ENCODE measurements at regions not wholly inside any gene's neighbourhood (a gene's known extent, or its start where the extent isn't known, plus 50 kb on each side); places are given as distances from the start of the nearest gene placed in this dataset.

DNA sequence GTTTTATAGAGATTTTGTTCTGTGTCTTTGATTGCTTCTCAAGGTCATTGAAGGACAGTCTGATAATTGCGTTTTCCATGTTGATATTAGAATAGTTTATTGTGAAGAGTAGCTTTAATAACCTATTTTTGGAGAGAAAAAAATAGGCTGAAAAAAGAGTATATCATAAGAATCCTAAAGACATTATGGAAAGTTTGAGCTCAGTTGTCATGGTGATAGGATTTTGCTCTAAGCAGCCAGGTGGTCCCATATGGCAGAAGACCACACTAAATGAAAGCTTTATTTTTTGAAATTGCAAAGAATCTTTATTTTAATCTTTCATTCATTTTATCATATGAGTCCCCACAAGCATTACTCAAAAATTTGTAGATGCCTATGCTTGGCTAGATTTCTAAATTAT lies 358.9 kb upstream of the NAV3 start:
- no peaks in the 10 kb centered on the region for H3K4me1 ChIP-seq (ENCODE audit: control insufficient read depth in 1 of 2, extremely low read depth in 1 of 2, insufficient read depth in 2 of 2, low read length in 2 of 2)
- CTCF ChIA-PET, result no interaction called here
- WGBS (ENCODE audit: insufficient coverage), result no CpG with 5 or more reads among the region's 1 CpG
- ATAC-seq (replicated peaks in 1 of 4), result no peak
- POLR2A ChIA-PET, result no interaction called here
- H3K4me3 ChIP-seq (ENCODE audit: control insufficient read depth in 1 of 2, extremely low read depth in 1 of 2, low read length in 1 of 2), result no peak overlapping the region
- H3K27ac Mint-ChIP-seq, result no peak overlapping the region
- H3K9me3 ChIP-seq, result no peaks in the 10 kb centered on the region
- no peaks in the 10 kb centered on the region for H3K27me3 ChIP-seq (replicated peaks in 1 of 2; ENCODE audit: control insufficient read depth in 2 of 2, extremely low read depth in 1 of 2, insufficient read depth in 2 of 2, low read length in 1 of 2)
- DNase-seq, result no peak
- no peaks in the 10 kb centered on the region for H3K36me3 ChIP-seq (ENCODE audit: control insufficient read depth in 2 of 2, extremely low read depth in 1 of 2, insufficient read depth in 1 of 2, low read length in 1 of 2)
- H3K4me1 Mint-ChIP-seq, result no peaks in the 10 kb centered on the region
- H3K9me3 Mint-ChIP-seq, result peaks cover 0 to 15% (median 2%) of the 10 kb centered on the region in 3 donors
- H3K27me3 Mint-ChIP-seq, result no peaks in the 10 kb centered on the region
- no peak overlapping the region for H3K4me3 Mint-ChIP-seq
- no peak overlapping the region for H3K27ac ChIP-seq (ENCODE audit: low read length)
- H3K36me3 Mint-ChIP-seq, result no peaks in the 10 kb centered on the region

GRCh38 chr12:77469578-77470333 lies 360.9 kb upstream of the NAV3 start:
- H3K27ac Mint-ChIP-seq, result no peak overlapping the region
- H3K9me3 Mint-ChIP-seq, result peaks cover 5 to 15% (median 7%) of the 10 kb centered on the region in 3 donors
- H3K27me3 ChIP-seq (replicated peaks in 1 of 2; ENCODE audit: control insufficient read depth in 2 of 2, extremely low read depth in 1 of 2, insufficient read depth in 2 of 2, low read length in 1 of 2), result no peaks in the 10 kb centered on the region
- no peak overlapping the region for H3K4me3 Mint-ChIP-seq
- CTCF ChIA-PET, result no interaction called here
- no peaks in the 10 kb centered on the region for H3K36me3 ChIP-seq (ENCODE audit: control insufficient read depth in 2 of 2, extremely low read depth in 1 of 2, insufficient read depth in 1 of 2, low read length in 1 of 2)
- no peak overlapping the region for H3K4me3 ChIP-seq (ENCODE audit: control insufficient read depth in 1 of 2, extremely low read depth in 1 of 2, low read length in 1 of 2)
- no peaks in the 10 kb centered on the region for H3K4me1 Mint-ChIP-seq
- WGBS (ENCODE audit: insufficient coverage), result 80% methylated on average over 1 of the region's 3 CpGs
- H3K9me3 ChIP-seq, result no peaks in the 10 kb centered on the region
- POLR2A ChIA-PET, result no interaction called here
- no peak for DNase-seq
- no peaks in the 10 kb centered on the region for H3K27me3 Mint-ChIP-seq
- no peaks in the 10 kb centered on the region for H3K4me1 ChIP-seq (ENCODE audit: control insufficient read depth in 1 of 2, extremely low read depth in 1 of 2, insufficient read depth in 2 of 2, low read length in 2 of 2)
- H3K27ac ChIP-seq (ENCODE audit: low read length), result no peak overlapping the region
- ATAC-seq (replicated peaks in 1 of 4), result no peak
- H3K36me3 Mint-ChIP-seq, result no peaks in the 10 kb centered on the region

DNA sequence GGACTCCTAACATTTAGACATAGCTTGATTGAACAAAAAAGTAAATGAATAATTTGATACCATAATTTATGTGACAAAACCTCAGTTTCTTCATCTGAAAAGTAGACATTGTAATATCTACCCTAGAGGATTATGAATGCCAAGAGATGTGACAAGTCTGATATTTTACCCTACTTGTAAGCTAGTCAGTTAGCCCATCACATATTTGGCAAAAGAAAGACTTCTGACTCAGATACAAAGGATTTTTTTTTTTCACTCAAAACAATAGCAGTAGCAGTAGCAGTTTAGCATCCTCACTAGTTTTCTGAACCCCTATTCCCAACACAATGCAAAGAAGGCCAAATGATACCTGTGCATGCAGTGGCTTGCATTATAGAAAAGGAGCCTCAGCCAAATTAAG lies 377.3 kb upstream of the E2F7 start:
- POLR2A ChIA-PET, result no interaction called here
- peaks cover 0 to 4% (median 0%) of the 10 kb centered on the region in 3 donors for H3K9me3 Mint-ChIP-seq
- Histone ChIP-seq H3K4me3 (ENCODE audit: control insufficient read depth in 1 of 2, extremely low read depth in 1 of 2, low read length in 1 of 2) (no peak overlapping the region), H3K4me1 (ENCODE audit: control insufficient read depth in 1 of 2, extremely low read depth in 1 of 2, insufficient read depth in 2 of 2, low read length in 2 of 2) (no peaks in the 10 kb centered on the region), H3K27ac (ENCODE audit: low read length) (no peak overlapping the region), H3K9me3 (no peaks in the 10 kb centered on the region), H3K27me3 (replicated peaks in 1 of 2; ENCODE audit: control insufficient read depth in 2 of 2, extremely low read depth in 1 of 2, insufficient read depth in 2 of 2, low read length in 1 of 2) (no peaks in the 10 kb centered on the region), H3K36me3 (ENCODE audit: control insufficient read depth in 2 of 2, extremely low read depth in 1 of 2, insufficient read depth in 1 of 2, low read length in 1 of 2) (no peaks in the 10 kb centered on the region)
- H3K4me1 Mint-ChIP-seq, result no peaks in the 10 kb centered on the region
- no peaks in the 10 kb centered on the region for H3K36me3 Mint-ChIP-seq
- DNase-seq, result no peak
- no peaks in the 10 kb centered on the region for H3K27me3 Mint-ChIP-seq
- no peak overlapping the region for H3K4me3 Mint-ChIP-seq
- ATAC-seq (replicated peaks in 1 of 4), result no peak
- CTCF ChIA-PET, result no interaction called here
- H3K27ac Mint-ChIP-seq, result no peak overlapping the region

DNA sequence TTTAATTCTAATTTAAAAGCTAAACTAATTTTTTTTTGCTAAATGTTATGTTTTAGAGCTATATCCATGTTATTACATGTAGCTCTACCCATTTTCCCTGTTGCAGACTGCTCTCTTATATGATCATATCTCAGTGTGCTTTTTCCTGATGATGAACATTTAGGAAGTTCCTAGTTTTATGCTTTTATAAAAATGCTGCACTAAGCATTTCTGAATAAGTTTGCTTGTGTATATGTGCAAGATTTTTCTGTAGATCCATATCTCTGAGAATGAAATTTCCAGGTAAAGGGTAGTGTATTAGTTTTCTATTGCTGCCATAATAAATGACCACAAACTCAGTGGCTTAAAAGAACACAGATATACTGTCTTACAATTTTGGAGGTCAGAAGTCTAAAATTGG lies 374.4 kb upstream of the E2F7 start:
- Mint-ChIP-seq H3K4me1 (no peaks in the 10 kb centered on the region), H3K27me3 (no peaks in the 10 kb centered on the region), H3K36me3 (no peaks in the 10 kb centered on the region), H3K27ac (no peak overlapping the region), H3K4me3 (no peak overlapping the region), H3K9me3 (no peaks in the 10 kb centered on the region)
- ChIA-PET CTCF (no interaction called here), POLR2A (no interaction called here)
- Histone ChIP-seq H3K27ac (ENCODE audit: low read length) (no peak overlapping the region), H3K27me3 (replicated peaks in 1 of 2; ENCODE audit: control insufficient read depth in 2 of 2, extremely low read depth in 1 of 2, insufficient read depth in 2 of 2, low read length in 1 of 2) (no peaks in the 10 kb centered on the region), H3K9me3 (no peaks in the 10 kb centered on the region), H3K4me3 (ENCODE audit: control insufficient read depth in 1 of 2, extremely low read depth in 1 of 2, low read length in 1 of 2) (no peak overlapping the region), H3K36me3 (ENCODE audit: control insufficient read depth in 2 of 2, extremely low read depth in 1 of 2, insufficient read depth in 1 of 2, low read length in 1 of 2) (no peaks in the 10 kb centered on the region), H3K4me1 (ENCODE audit: control insufficient read depth in 1 of 2, extremely low read depth in 1 of 2, insufficient read depth in 2 of 2, low read length in 2 of 2) (no peaks in the 10 kb centered on the region)
- DNase-seq (no peak), ATAC-seq (replicated peaks in 1 of 4) (no peak)

DNA sequence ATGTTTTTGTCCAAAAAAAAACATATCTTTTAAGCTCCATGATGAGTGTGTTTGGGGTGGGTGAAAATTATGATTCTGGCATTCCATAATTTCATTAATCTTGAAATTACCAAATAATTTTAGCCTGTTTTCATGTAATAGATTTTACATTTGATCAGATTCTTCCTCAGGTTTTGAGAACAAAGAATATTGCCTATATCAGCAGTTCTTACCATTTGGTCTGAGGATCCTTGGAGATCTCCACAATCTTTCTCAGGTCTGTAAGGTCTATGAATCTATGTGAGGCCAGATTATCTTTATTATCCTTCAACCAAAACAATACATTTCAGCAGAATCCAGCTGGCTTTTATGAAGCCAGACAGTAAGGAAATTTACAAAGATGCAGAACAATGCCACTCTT lies 373.3 kb upstream of the E2F7 start:
- Histone ChIP-seq H3K27ac (ENCODE audit: low read length) (no peak overlapping the region), H3K4me1 (ENCODE audit: control insufficient read depth in 1 of 2, extremely low read depth in 1 of 2, insufficient read depth in 2 of 2, low read length in 2 of 2) (no peaks in the 10 kb centered on the region), H3K9me3 (no peaks in the 10 kb centered on the region), H3K36me3 (ENCODE audit: control insufficient read depth in 2 of 2, extremely low read depth in 1 of 2, insufficient read depth in 1 of 2, low read length in 1 of 2) (no peaks in the 10 kb centered on the region), H3K4me3 (ENCODE audit: control insufficient read depth in 1 of 2, extremely low read depth in 1 of 2, low read length in 1 of 2) (no peak overlapping the region), H3K27me3 (replicated peaks in 1 of 2; ENCODE audit: control insufficient read depth in 2 of 2, extremely low read depth in 1 of 2, insufficient read depth in 2 of 2, low read length in 1 of 2) (no peaks in the 10 kb centered on the region)
- no peak for ATAC-seq (replicated peaks in 1 of 4)
- H3K9me3 Mint-ChIP-seq, result no peaks in the 10 kb centered on the region
- H3K4me3 Mint-ChIP-seq, result no peak overlapping the region
- ChIA-PET POLR2A (no interaction called here), CTCF (no interaction called here)
- H3K27me3 Mint-ChIP-seq, result no peaks in the 10 kb centered on the region
- no peak for DNase-seq
- no peak overlapping the region for H3K27ac Mint-ChIP-seq
- no peaks in the 10 kb centered on the region for H3K4me1 Mint-ChIP-seq
- no peaks in the 10 kb centered on the region for H3K36me3 Mint-ChIP-seq

DNA sequence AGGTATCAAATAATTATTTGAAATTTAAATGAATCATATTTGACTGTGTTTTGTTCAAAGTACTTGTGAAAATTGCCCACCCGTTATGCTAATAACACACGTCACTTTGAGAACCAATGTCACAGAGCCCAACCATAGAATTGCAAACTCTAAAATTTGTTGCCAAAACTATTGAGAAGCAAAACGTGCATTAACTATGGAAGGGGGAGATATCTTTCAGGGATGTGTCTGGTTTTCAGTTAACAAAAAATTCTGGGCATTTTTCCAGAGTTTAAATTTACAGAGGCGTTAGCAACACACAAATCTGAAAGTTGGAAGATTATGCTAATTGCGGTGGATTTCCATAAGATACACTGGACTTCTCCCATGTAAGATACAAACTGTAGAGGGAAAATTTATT lies 371.8 kb upstream of the E2F7 start:
- Mint-ChIP-seq H3K4me3 (no peak overlapping the region), H3K4me1 (no peaks in the 10 kb centered on the region), H3K36me3 (no peaks in the 10 kb centered on the region), H3K9me3 (no peaks in the 10 kb centered on the region), H3K27ac (no peak overlapping the region), H3K27me3 (no peaks in the 10 kb centered on the region)
- DNase-seq, result no peak
- no peaks in the 10 kb centered on the region for H3K36me3 ChIP-seq (ENCODE audit: control insufficient read depth in 2 of 2, extremely low read depth in 1 of 2, insufficient read depth in 1 of 2, low read length in 1 of 2)
- ChIA-PET POLR2A (no interaction called here), CTCF (no interaction called here)
- H3K27ac ChIP-seq (ENCODE audit: low read length), result no peak overlapping the region
- H3K4me3 ChIP-seq (ENCODE audit: control insufficient read depth in 1 of 2, extremely low read depth in 1 of 2, low read length in 1 of 2), result no peak overlapping the region
- H3K4me1 ChIP-seq (ENCODE audit: control insufficient read depth in 1 of 2, extremely low read depth in 1 of 2, insufficient read depth in 2 of 2, low read length in 2 of 2), result no peaks in the 10 kb centered on the region
- H3K9me3 ChIP-seq, result no peaks in the 10 kb centered on the region
- no peaks in the 10 kb centered on the region for H3K27me3 ChIP-seq (replicated peaks in 1 of 2; ENCODE audit: control insufficient read depth in 2 of 2, extremely low read depth in 1 of 2, insufficient read depth in 2 of 2, low read length in 1 of 2)
- no peak for ATAC-seq (replicated peaks in 1 of 4)
- no CpG with 5 or more reads among the region's 5 CpGs for WGBS (ENCODE audit: insufficient coverage)

GRCh38 chr12:77435446-77436091 lies 370.2 kb upstream of the E2F7 start:
- Histone ChIP-seq H3K4me1 (ENCODE audit: control insufficient read depth in 1 of 2, extremely low read depth in 1 of 2, insufficient read depth in 2 of 2, low read length in 2 of 2) (no peaks in the 10 kb centered on the region), H3K27me3 (replicated peaks in 1 of 2; ENCODE audit: control insufficient read depth in 2 of 2, extremely low read depth in 1 of 2, insufficient read depth in 2 of 2, low read length in 1 of 2) (no peaks in the 10 kb centered on the region), H3K9me3 (no peaks in the 10 kb centered on the region), H3K4me3 (ENCODE audit: control insufficient read depth in 1 of 2, extremely low read depth in 1 of 2, low read length in 1 of 2) (no peak overlapping the region), H3K36me3 (ENCODE audit: control insufficient read depth in 2 of 2, extremely low read depth in 1 of 2, insufficient read depth in 1 of 2, low read length in 1 of 2) (no peaks in the 10 kb centered on the region), H3K27ac (ENCODE audit: low read length) (no peak overlapping the region)
- no peaks in the 10 kb centered on the region for H3K9me3 Mint-ChIP-seq
- no peaks in the 10 kb centered on the region for H3K36me3 Mint-ChIP-seq
- H3K27me3 Mint-ChIP-seq, result no peaks in the 10 kb centered on the region
- no peaks in the 10 kb centered on the region for H3K4me1 Mint-ChIP-seq
- CTCF ChIA-PET, result interaction anchor here in 1 of 2 donors (0.6 kb wide), 1 partner anchor 259 kb away, joined by 3 read pairs; no protein-coding TSS in a partner anchor
- 51% methylated on average over 3 of the region's 5 CpGs for WGBS (ENCODE audit: insufficient coverage)
- POLR2A ChIA-PET, result no interaction called here
- ATAC-seq (replicated peaks in 1 of 4) (no peak), DNase-seq (no peak)
- no peak overlapping the region for H3K4me3 Mint-ChIP-seq
- no peak overlapping the region for H3K27ac Mint-ChIP-seq

All from T-cell (primary cell).